SK-N-SH (cell line): ENCODE measurements at regions not wholly inside any gene's neighbourhood (a gene's known extent, or its start where the extent isn't known, plus 50 kb on each side); places are given as distances from the start of the nearest gene placed in this dataset.

Source experiments
- ELF1 ChIP-seq: IDR thresholded peaks from 2 replicates; pipeline ENCODE4 v1.4.0; 2012
- EP300 ChIP-seq, 2 experiments: IDR thresholded peaks; 2 replicates each; pipeline versions ENCODE4 v1.4.0 to v1.6.1; 2012; ENCODE audit warnings: borderline replicate concordance in 1 of 2, low read depth in 1 of 2, low read length in 1 of 2
- EZH2phosphoT487 ChIP-seq: fragments of 200-600 bp; sonication (generic); IDR thresholded peaks from 2 replicates; pipeline ENCODE4 v1.6.1; 2017; ENCODE audit warnings: low read depth, mixed run types, mild to moderate bottlenecking, antibody characterized with exemption, moderate library complexity, borderline replicate concordance
- FOXM1 ChIP-seq: IDR thresholded peaks from 2 replicates; pipeline ENCODE4 v1.4.0; 2012; ENCODE audit warnings: low read depth, mild to moderate bottlenecking
- NRF1 ChIP-seq: IDR thresholded peaks from 2 replicates; pipeline ENCODE4 v1.6.1; 2012; ENCODE audit warnings: low read depth, mild to moderate bottlenecking, low read length
- REST ChIP-seq: IDR thresholded peaks from 2 replicates; pipeline ENCODE4 v1.6.1; 2012; ENCODE audit warnings: mild to moderate bottlenecking, low read depth, low read length, moderate library complexity
- SMC3 ChIP-seq: IDR thresholded peaks from 2 replicates; pipeline ENCODE4 v1.6.1; 2012; ENCODE audit warnings: low read depth, low read length, improper control_type of control experiment
- TAF1 ChIP-seq: IDR thresholded peaks from 2 replicates; pipeline ENCODE4 v1.6.1; 2012; ENCODE audit warnings: low read depth, mild to moderate bottlenecking, low read length, moderate library complexity, borderline replicate concordance
- TEAD4 ChIP-seq: IDR thresholded peaks from 2 replicates; pipeline ENCODE4 v1.4.0; 2012; ENCODE audit warnings: mild to moderate bottlenecking, borderline replicate concordance; ENCODE audit not compliant: insufficient read depth
- TF ChIP-seq, protein P1 (sequence below): fragments of 200-600 bp; sonication (generic); IDR thresholded peaks from 2 replicates; pipeline ENCODE4 v1.6.1; 2017; ENCODE audit warnings: antibody characterized with exemption, mild to moderate bottlenecking, moderate library complexity
- TF ChIP-seq, protein P2 (sequence below): fragments of 150-350 bp; IDR thresholded peaks from 2 replicates; pipeline ENCODE4 v1.6.1; 2017; ENCODE audit warnings: antibody characterized with exemption, low read length, low read depth, borderline replicate concordance
- TF ChIP-seq, protein P3 (sequence below): IDR thresholded peaks from 2 replicates; pipeline ENCODE4 v1.4.0; 2012; ENCODE audit warnings: low read depth
- TF ChIP-seq, protein P4 (sequence below): IDR thresholded peaks from 2 replicates; pipeline ENCODE4 v1.4.0; 2012; ENCODE audit warnings: low read depth, borderline replicate concordance

DNA sequence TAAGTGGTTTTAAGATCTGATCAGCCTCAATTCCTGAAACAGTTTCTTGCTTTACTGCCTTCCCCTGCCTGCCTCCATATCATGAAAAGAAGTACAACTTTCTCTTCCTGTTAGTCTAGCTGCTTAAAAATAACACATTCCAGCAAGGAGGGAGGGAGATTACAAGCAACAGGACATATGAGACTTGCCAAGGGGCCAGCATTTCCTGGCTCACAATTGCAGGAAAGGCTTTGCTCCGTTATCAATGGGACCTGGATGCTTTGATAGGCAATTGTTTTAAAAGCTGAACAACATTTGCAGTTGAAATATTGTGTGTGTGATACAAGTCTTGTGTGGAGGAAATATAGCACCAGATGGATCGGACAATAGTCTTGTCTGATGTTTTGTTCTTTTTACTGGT, 425.0 kb downstream of the FAT4 start:
- TF ChIP-seq REST (no peak), NRF1 (no peak), FOXM1 (no peak), TAF1 (no peak), EZH2phosphoT487 (no peak), TEAD4 (no peak), ELF1 (no peak), SMC3 (no peak), EP300 (IDR thresholded peaks at IDR 0.05; ENCODE audit: borderline replicate concordance in 1 of 2, low read depth in 1 of 2, low read length in 1 of 2) (no peak)
- TF ChIP-seq, protein P1, sequence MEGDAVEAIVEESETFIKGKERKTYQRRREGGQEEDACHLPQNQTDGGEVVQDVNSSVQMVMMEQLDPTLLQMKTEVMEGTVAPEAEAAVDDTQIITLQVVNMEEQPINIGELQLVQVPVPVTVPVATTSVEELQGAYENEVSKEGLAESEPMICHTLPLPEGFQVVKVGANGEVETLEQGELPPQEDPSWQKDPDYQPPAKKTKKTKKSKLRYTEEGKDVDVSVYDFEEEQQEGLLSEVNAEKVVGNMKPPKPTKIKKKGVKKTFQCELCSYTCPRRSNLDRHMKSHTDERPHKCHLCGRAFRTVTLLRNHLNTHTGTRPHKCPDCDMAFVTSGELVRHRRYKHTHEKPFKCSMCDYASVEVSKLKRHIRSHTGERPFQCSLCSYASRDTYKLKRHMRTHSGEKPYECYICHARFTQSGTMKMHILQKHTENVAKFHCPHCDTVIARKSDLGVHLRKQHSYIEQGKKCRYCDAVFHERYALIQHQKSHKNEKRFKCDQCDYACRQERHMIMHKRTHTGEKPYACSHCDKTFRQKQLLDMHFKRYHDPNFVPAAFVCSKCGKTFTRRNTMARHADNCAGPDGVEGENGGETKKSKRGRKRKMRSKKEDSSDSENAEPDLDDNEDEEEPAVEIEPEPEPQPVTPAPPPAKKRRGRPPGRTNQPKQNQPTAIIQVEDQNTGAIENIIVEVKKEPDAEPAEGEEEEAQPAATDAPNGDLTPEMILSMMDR = no peak
- TF ChIP-seq, protein P2, sequence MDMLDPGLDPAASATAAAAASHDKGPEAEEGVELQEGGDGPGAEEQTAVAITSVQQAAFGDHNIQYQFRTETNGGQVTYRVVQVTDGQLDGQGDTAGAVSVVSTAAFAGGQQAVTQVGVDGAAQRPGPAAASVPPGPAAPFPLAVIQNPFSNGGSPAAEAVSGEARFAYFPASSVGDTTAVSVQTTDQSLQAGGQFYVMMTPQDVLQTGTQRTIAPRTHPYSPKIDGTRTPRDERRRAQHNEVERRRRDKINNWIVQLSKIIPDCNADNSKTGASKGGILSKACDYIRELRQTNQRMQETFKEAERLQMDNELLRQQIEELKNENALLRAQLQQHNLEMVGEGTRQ = no peak
- TF ChIP-seq, protein P3, sequence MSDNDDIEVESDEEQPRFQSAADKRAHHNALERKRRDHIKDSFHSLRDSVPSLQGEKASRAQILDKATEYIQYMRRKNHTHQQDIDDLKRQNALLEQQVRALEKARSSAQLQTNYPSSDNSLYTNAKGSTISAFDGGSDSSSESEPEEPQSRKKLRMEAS = no peak
- TF ChIP-seq, protein P4, sequence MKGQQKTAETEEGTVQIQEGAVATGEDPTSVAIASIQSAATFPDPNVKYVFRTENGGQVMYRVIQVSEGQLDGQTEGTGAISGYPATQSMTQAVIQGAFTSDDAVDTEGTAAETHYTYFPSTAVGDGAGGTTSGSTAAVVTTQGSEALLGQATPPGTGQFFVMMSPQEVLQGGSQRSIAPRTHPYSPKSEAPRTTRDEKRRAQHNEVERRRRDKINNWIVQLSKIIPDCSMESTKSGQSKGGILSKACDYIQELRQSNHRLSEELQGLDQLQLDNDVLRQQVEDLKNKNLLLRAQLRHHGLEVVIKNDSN = no peak
